Thyroid gland (tissue), 4 donors: ENCODE measurements at regions not wholly inside any gene's neighbourhood (a gene's known extent, or its start where the extent isn't known, plus 50 kb on each side); places are given as distances from the start of the nearest gene placed in this dataset.
A peak's percentile ranks its signal among the peaks of the same experiment; 100 is the strongest.

Experiments
- DNase-seq, 2 donors: peaks; one replicate each; pipeline ENCODE4 v3.0.0-alpha.2; 2019
- H3K27ac ChIP-seq, 3 donors: fragments of 200-600 bp; sonication (generic); 1 replicate in 2 of 3; 2 replicates in 1 of 3; pipeline ENCODE4 v1.5.1; 2016 to 2019; ENCODE audit warnings: mild to moderate bottlenecking in 1 of 3, moderate library complexity in 1 of 3
- H3K27me3 ChIP-seq: fragments of 200-600 bp; sonication (generic); one replicate; pipeline ENCODE4 v1.5.1; 2019
- H3K36me3 ChIP-seq, 2 donors: fragments of 200-600 bp; sonication (generic); one replicate each; pipeline ENCODE4 v1.5.1; 2016 to 2019
- H3K4me1 ChIP-seq, 2 donors: fragments of 200-600 bp; sonication (generic); one replicate each; pipeline ENCODE4 v1.5.1; 2017 to 2019
- H3K4me3 ChIP-seq, 3 donors: fragments of 200-600 bp; sonication (generic); replicated peaks in 1 of 3; 1 replicate in 2 of 3; 2 replicates in 1 of 3; pipeline ENCODE4 v1.5.1; 2016; ENCODE audit warnings: mild to moderate bottlenecking in 1 of 3
- H3K9me3 ChIP-seq: fragments of 200-600 bp; sonication (generic); one replicate; pipeline ENCODE4 v1.5.1; 2017
- POLR2A ChIP-seq, 2 donors: fragments of 450-650 bp; IDR thresholded peaks; one replicate each; pipeline ENCODE4 v1.6.1; 2017; ENCODE audit warnings: antibody characterized with exemption in 2 of 2, mild to moderate bottlenecking in 2 of 2, moderate library complexity in 1 of 2
- WGBS, 2 donors: methylation state at CpG; one replicate each; pipeline ENCODE4 v1.1.5; 2017; 5-methylcytosine and 5-hydroxymethylcytosine counted together
- intact Hi-C: fragments of 100-400 bp; cut with DNase I; formaldehyde crosslinking; loops from one replicate; pipeline ENCODE4 v1.15.1; 2023
- TF ChIP-seq, protein P1 (sequence below), 6 experiments: fragments of 200-600 bp in 3 of 6; fragments of 450-650 bp in 3 of 6; sonication (generic) in 3 of 6; IDR thresholded peaks; one replicate each; pipeline ENCODE4 v1.5.1; 2016 to 2019; ENCODE audit warnings: antibody characterized with exemption in 6 of 6, mild to moderate bottlenecking in 2 of 6, inconsistent platforms in 1 of 6, moderate library complexity in 1 of 6

DNA sequence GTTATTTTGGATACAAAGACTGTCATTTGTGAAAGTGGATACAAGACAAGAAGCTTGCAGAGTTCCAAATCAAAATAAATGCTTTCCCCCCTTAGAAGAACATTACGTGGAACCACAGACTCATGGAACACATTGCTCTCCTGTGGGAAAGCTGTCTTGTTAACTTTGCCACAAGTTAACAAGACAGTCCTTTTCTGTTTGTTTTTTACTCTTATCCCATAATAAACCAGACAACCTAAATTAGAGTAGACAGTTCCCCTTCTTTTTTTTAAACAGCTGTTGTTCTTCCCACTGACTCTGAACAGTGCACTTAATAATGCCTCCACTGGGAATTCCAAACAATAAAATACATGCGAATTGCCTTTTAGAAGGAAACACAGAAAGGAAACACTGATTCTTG is 255.3 kb upstream of the UBE2E2 start:
- intact Hi-C loops = no loop called here
- 46 to 53% methylated on average over 2 of the region's 2 CpGs for WGBS, 2 donors
- TF ChIP-seq, protein P1, sequence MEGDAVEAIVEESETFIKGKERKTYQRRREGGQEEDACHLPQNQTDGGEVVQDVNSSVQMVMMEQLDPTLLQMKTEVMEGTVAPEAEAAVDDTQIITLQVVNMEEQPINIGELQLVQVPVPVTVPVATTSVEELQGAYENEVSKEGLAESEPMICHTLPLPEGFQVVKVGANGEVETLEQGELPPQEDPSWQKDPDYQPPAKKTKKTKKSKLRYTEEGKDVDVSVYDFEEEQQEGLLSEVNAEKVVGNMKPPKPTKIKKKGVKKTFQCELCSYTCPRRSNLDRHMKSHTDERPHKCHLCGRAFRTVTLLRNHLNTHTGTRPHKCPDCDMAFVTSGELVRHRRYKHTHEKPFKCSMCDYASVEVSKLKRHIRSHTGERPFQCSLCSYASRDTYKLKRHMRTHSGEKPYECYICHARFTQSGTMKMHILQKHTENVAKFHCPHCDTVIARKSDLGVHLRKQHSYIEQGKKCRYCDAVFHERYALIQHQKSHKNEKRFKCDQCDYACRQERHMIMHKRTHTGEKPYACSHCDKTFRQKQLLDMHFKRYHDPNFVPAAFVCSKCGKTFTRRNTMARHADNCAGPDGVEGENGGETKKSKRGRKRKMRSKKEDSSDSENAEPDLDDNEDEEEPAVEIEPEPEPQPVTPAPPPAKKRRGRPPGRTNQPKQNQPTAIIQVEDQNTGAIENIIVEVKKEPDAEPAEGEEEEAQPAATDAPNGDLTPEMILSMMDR (IDR thresholded peaks at IDR 0.05) = no peak
- TF ChIP-seq POLR2A (IDR thresholded peaks at IDR 0.05) = no peak
- no peaks in the 10 kb centered on the region for H3K36me3 ChIP-seq
- H3K27me3 ChIP-seq = no peaks in the 10 kb centered on the region
- H3K27ac ChIP-seq = no peak overlapping the region
- no peak for DNase-seq
- H3K4me1 ChIP-seq = no peaks in the 10 kb centered on the region
- no peaks in the 10 kb centered on the region for H3K9me3 ChIP-seq
- H3K4me3 ChIP-seq = no peak overlapping the region

DNA sequence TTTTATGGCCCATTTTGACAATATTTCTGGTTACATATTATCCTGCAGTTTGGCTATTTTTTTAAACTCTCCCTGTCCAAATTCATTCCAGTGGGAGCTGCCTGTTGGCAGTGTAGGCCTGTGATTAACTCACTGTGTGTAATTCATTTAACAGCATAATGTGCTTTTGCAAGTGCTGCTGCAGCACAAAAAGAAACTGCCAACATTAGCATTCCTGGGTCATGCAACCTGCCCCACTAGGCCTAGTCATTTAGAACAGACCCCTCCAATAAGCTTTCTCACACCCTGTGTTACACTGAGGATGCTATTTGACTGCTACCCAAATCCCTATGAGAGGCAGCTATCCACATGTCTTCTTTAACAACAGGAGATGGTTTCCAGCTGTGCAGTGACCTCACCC is 251.2 kb upstream of the UBE2E2 start:
- Histone ChIP-seq H3K27ac (no peak overlapping the region), H3K4me1 (no peaks in the 10 kb centered on the region), H3K27me3 (no peaks in the 10 kb centered on the region), H3K4me3 (no peak overlapping the region), H3K36me3 (no peaks in the 10 kb centered on the region), H3K9me3 (no peaks in the 10 kb centered on the region)
- TF ChIP-seq, protein P1 (IDR thresholded peaks at IDR 0.05) = no peak
- TF ChIP-seq POLR2A (IDR thresholded peaks at IDR 0.05) = no peak
- intact Hi-C loops = no loop called here
- DNase-seq = no peak

DNA sequence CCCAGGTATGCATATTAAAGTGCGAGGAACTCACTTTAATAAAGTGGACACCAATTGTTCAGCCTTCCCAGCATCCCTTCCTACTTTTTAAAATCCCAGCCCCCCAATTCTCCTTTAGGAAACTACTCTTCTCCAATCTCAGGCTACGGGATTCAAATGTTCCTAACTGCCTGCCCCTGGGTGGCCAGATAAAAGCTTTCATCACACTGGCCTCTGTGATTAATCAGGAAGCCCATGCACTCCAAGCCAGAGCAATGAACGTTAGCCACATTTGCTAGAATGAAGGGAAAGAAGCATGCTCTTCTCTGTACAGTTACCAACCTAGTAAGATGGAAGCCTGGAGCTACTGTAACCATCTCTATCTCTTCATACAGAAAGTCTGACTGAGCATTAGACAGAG is 250.3 kb upstream of the UBE2E2 start:
- DNase-seq = no peak
- no peak overlapping the region for H3K4me3 ChIP-seq
- 79 to 81% methylated on average over 3 of the region's 3 CpGs for WGBS, 2 donors
- no peaks in the 10 kb centered on the region for H3K4me1 ChIP-seq
- H3K27ac ChIP-seq = no peak overlapping the region
- intact Hi-C loops = no loop called here
- TF ChIP-seq, protein P1 (IDR thresholded peaks at IDR 0.05) = no peak
- TF ChIP-seq POLR2A (IDR thresholded peaks at IDR 0.05) = no peak
- no peaks in the 10 kb centered on the region for H3K9me3 ChIP-seq
- no peaks in the 10 kb centered on the region for H3K27me3 ChIP-seq
- H3K36me3 ChIP-seq = no peaks in the 10 kb centered on the region

DNA sequence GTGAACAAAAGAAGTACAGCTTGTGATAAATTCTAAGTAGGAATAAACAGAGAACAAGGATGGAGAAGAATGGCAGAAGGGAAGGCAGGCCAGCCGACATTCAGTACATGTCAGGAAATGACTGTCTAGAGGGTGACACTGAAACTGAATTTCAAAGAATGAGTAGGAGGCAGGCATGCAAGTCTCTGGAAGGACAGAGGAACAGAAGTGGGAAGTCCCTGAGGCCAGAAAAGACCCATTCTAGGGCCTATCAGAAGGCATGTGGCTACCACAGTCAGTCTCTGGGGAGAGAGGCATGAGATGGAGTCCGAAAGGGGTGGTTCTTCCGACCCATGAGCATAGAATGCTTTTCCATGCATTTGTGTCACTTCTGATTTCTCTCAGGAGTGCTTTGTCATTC is 243.5 kb upstream of the UBE2E2 start:
- H3K27me3 ChIP-seq = no peaks in the 10 kb centered on the region
- H3K27ac ChIP-seq = no peak overlapping the region
- WGBS, 2 donors = 72 to 85% methylated on average over 3 of the region's 3 CpGs
- intact Hi-C loops = no loop called here
- no peak for DNase-seq
- TF ChIP-seq, protein P1 (IDR thresholded peaks at IDR 0.05) = no peak
- TF ChIP-seq POLR2A (IDR thresholded peaks at IDR 0.05) = no peak
- H3K4me1 ChIP-seq = no peaks in the 10 kb centered on the region
- H3K36me3 ChIP-seq = no peaks in the 10 kb centered on the region
- H3K4me3 ChIP-seq = no peak overlapping the region
- H3K9me3 ChIP-seq = no peaks in the 10 kb centered on the region

DNA sequence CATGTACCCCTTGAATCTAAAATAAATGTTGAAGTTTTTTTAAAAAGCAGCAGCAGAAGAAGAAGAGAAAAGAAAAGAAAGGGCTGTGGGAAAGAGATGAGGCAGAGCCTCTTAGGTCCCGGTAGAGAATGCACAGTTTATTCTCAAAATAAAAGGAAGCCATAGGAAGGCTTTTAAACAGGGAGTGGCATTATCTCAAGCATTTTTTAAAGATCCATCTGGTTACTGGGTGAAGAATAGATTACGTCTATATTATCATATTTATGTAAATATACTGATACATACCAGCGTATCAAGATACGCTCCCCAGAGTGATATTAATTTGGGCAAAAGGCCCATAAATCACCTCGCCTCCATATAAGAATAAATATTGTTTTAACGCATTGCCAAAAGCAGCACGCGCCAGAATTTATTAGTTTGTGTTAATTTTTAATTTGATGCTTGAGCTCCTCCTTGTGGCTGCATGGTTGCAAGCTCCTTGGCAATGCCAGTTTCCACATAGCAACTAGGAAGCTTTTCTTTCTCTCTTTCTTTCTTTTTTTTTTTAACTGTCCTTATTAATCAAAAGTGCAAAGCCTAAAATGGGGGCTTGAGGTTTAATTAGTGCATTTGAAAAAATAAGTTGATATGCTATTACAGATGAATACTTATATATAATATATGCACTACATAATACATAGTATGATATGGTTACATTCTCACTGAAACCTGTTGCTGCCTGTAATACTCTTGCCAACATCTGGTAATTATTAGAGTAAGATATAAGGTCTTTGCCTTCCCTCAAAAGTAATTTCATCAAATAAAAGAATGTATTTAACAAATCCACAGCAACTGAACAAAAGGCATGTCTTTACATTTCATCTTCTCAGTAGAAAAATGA is 242.8 kb upstream of the UBE2E2 start:
- Histone ChIP-seq H3K27ac (no peak overlapping the region), H3K27me3 (no peaks in the 10 kb centered on the region), H3K4me3 (no peak overlapping the region), H3K36me3 (no peaks in the 10 kb centered on the region), H3K4me1 (no peaks in the 10 kb centered on the region), H3K9me3 (no peaks in the 10 kb centered on the region)
- whole genome bisulfite sequencing, 2 donors = 31 to 32% methylated on average over 8 of the region's 8 CpGs
- TF ChIP-seq POLR2A (IDR thresholded peaks at IDR 0.05) = no peak
- TF ChIP-seq, protein P1 (IDR thresholded peaks at IDR 0.05) = peak; percentile 16 to 68 (median 49)
- DNase-seq = peak; percentile 17 to 26
- intact Hi-C loops = no loop called here
